ENCODE measurements at regions not wholly inside any gene's neighbourhood (a gene's known extent, or its start where the extent isn't known, plus 50 kb on each side); places are given as distances from the start of the nearest gene placed in this dataset.

GRCh38 chr5:123830575-123830974 lies 318.6 kb downstream of the CSNK1G3 start:
- ATAC-seq, result no peak
- Histone ChIP-seq H3K9me3 (no peaks in the 10 kb centered on the region), H3K36me3 (ENCODE audit: low read depth) (no peaks in the 10 kb centered on the region), H3K4me1 (ENCODE audit: low read depth) (no peaks in the 10 kb centered on the region), H3K4me3 (no peak overlapping the region)
- TF ChIP-seq CTCF (IDR thresholded peaks at IDR 0.05), result no peak
- intact Hi-C loops (cut with DNase I, micrococcal nuclease), result no loop called here
- no peak for DNase-seq

GRCh38 chr5:123827811-123828210 lies 315.8 kb downstream of the CSNK1G3 start:
- H3K4me1 ChIP-seq (ENCODE audit: low read depth), result no peaks in the 10 kb centered on the region
- no peak for TF ChIP-seq CTCF (IDR thresholded peaks at IDR 0.05)
- intact Hi-C loops (cut with DNase I, micrococcal nuclease), result no loop called here
- no peaks in the 10 kb centered on the region for H3K36me3 ChIP-seq (ENCODE audit: low read depth)
- no peak for ATAC-seq
- DNase-seq, result no peak
- no peaks in the 10 kb centered on the region for H3K9me3 ChIP-seq
- no peak overlapping the region for H3K4me3 ChIP-seq

- ATAC-seq, result no peak
- no peak for TF ChIP-seq CTCF (IDR thresholded peaks at IDR 0.05)
- DNase-seq, result no peak
- no peaks in the 10 kb centered on the region for H3K4me1 ChIP-seq (ENCODE audit: low read depth)
- H3K9me3 ChIP-seq, result no peaks in the 10 kb centered on the region
- H3K36me3 ChIP-seq (ENCODE audit: low read depth), result no peaks in the 10 kb centered on the region
- intact Hi-C loops (cut with DNase I, micrococcal nuclease), result no loop called here
- no peak overlapping the region for H3K4me3 ChIP-seq
These were observed 307.9 kb downstream of the CSNK1G3 start for GRCh38 chr5:123819833-123820232.

GRCh38 chr5:123819386-123819785 lies 307.4 kb downstream of the CSNK1G3 start:
- Histone ChIP-seq H3K9me3 (no peaks in the 10 kb centered on the region), H3K4me3 (no peak overlapping the region), H3K4me1 (ENCODE audit: low read depth) (no peaks in the 10 kb centered on the region), H3K36me3 (ENCODE audit: low read depth) (no peaks in the 10 kb centered on the region)
- TF ChIP-seq CTCF (IDR thresholded peaks at IDR 0.05), result no peak
- intact Hi-C loops (cut with DNase I, micrococcal nuclease), result no loop called here
- ATAC-seq (no peak), DNase-seq (no peak)

- DNase-seq (no peak), ATAC-seq (no peak)
- no peak for TF ChIP-seq CTCF (IDR thresholded peaks at IDR 0.05)
- no peak overlapping the region for H3K4me3 ChIP-seq
- H3K9me3 ChIP-seq, result no peaks in the 10 kb centered on the region
- intact Hi-C loops (cut with DNase I, micrococcal nuclease), result no loop called here
- no peaks in the 10 kb centered on the region for H3K36me3 ChIP-seq (ENCODE audit: low read depth)
- no peaks in the 10 kb centered on the region for H3K4me1 ChIP-seq (ENCODE audit: low read depth)
These were observed 305.3 kb downstream of the CSNK1G3 start for GRCh38 chr5:123817267-123817666.

- peaks cover 7% of the 10 kb centered on the region for H3K4me1 ChIP-seq (ENCODE audit: low read depth)
- H3K9me3 ChIP-seq, result no peaks in the 10 kb centered on the region
- H3K4me3 ChIP-seq, result no peak overlapping the region
- TF ChIP-seq CTCF (IDR thresholded peaks at IDR 0.05), result no peak
- ATAC-seq, result no peak
- no peak for DNase-seq
- intact Hi-C loops (cut with DNase I, micrococcal nuclease), result no loop called here
- no peaks in the 10 kb centered on the region for H3K36me3 ChIP-seq (ENCODE audit: low read depth)
These were observed 303.0 kb downstream of the CSNK1G3 start for GRCh38 chr5:123814801-123815470.

All from mucosa of descending colon (tissue), 3 donors.